ENCODE measurements at regions not wholly inside any gene's neighbourhood (a gene's known extent, or its start where the extent isn't known, plus 50 kb on each side); places are given as distances from the start of the nearest gene placed in this dataset.

DNA sequence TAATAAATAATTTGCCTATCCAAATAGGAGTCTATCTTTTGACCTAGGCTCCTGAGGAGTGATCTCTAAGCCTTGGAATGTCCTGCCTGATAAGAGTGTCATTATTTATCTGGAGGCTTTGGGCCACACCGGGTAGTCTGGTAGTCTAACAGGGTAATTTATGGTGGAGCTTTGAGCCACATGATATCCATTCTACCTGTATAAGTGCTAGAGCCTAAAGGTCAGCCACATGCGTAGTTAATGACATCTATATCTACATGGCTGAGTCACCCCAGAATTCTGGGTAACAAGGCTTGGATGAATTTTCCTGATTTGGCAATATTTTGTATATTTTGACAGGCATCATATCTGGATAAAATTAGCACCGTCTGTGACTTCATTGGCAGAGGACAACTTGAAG lies 681.4 kb downstream of the MCTP2 start:
- no peak for FAIRE-seq

DNA sequence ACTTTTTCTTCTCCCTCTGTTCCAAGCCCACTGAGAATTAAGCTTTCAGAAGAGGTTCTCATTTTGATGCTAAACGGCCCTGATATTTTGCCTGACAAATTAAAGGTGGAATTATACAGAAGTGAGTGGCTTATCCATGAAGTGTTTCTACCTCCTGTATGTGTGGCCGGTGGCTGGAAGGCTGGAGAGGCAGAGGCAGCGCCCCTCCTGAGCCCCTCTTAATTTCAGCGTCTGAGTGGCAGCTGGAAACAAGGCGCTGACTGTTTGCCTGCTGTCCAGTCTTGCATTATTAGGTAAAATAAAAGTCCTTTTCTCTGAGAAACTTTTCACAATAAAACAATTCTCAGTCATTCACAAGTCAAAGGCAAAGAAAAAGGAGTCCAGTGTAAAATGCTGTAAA lies 685.7 kb downstream of the MCTP2 start:
- no peaks in the 10 kb centered on the region for H3K36me3 ChIP-seq (ENCODE audit: control insufficient read depth in 2 of 2, extremely low read depth in 1 of 2, insufficient read depth in 2 of 2, low read length in 2 of 2)
- H3K4me3 ChIP-seq (ENCODE audit: control insufficient read depth in 2 of 3, extremely low read depth in 1 of 3, insufficient read depth in 2 of 3, low read depth in 1 of 3, low read length in 3 of 3): no peak overlapping the region
- no peak overlapping the region for H3K4me2 ChIP-seq (ENCODE audit: control insufficient read depth, extremely low read depth, insufficient read depth, low read depth, low read length)
- no peaks in the 10 kb centered on the region for H3K9me1 ChIP-seq (ENCODE audit: control insufficient read depth, extremely low read depth, insufficient read depth, low read length)
- no peak overlapping the region for H2AFZ ChIP-seq (ENCODE audit: control insufficient read depth, low read length)
- DNase-seq (ENCODE audit: low read depth, low spot score) (no peak), FAIRE-seq (no peak)
- H3K9ac ChIP-seq (ENCODE audit: control insufficient read depth, extremely low read depth, insufficient read depth, low read length): no peak overlapping the region
- no peak overlapping the region for H3K27ac ChIP-seq (ENCODE audit: control insufficient read depth, insufficient read depth, low read length)
- no peaks in the 10 kb centered on the region for H4K20me1 ChIP-seq (ENCODE audit: control insufficient read depth, extremely low read depth, insufficient read depth, low read length)
- dilution Hi-C loops (cut with MboI; ENCODE audit: extremely low pct_ligation_motif_present, low sequenced_read_pairs): no loop called here
- no peak for TF ChIP-seq EZH2 (IDR thresholded peaks at IDR 0.05; ENCODE audit: low read length)
- TF ChIP-seq, protein P1, sequence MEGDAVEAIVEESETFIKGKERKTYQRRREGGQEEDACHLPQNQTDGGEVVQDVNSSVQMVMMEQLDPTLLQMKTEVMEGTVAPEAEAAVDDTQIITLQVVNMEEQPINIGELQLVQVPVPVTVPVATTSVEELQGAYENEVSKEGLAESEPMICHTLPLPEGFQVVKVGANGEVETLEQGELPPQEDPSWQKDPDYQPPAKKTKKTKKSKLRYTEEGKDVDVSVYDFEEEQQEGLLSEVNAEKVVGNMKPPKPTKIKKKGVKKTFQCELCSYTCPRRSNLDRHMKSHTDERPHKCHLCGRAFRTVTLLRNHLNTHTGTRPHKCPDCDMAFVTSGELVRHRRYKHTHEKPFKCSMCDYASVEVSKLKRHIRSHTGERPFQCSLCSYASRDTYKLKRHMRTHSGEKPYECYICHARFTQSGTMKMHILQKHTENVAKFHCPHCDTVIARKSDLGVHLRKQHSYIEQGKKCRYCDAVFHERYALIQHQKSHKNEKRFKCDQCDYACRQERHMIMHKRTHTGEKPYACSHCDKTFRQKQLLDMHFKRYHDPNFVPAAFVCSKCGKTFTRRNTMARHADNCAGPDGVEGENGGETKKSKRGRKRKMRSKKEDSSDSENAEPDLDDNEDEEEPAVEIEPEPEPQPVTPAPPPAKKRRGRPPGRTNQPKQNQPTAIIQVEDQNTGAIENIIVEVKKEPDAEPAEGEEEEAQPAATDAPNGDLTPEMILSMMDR (optimal IDR thresholded peaks at IDR 0.05 in 1 of 3, IDR thresholded peaks at IDR 0.05 in 1 of 3, conservative IDR thresholded peaks at IDR 0.05 in 1 of 3; ENCODE audit: extremely low read depth in 1 of 3, insufficient read depth in 2 of 3, low read length in 3 of 3): no peak
- H3K9me3 ChIP-seq (ENCODE audit: control insufficient read depth, low read depth, low read length): no peaks in the 10 kb centered on the region
- H3K27me3 ChIP-seq (ENCODE audit: control insufficient read depth, extremely low read depth, insufficient read depth, low read length): no peaks in the 10 kb centered on the region
- H3K79me2 ChIP-seq (ENCODE audit: control insufficient read depth, insufficient read depth, low read length): no peaks in the 10 kb centered on the region
- no peaks in the 10 kb centered on the region for H3K4me1 ChIP-seq (ENCODE audit: control insufficient read depth, extremely low read depth, insufficient read depth, low read length)

More for the DNA sequence above, 681.4 kb downstream of the MCTP2 start:
- DNase-seq (ENCODE audit: low read depth, low spot score): no peak
- Histone ChIP-seq H3K4me1 (ENCODE audit: control insufficient read depth, extremely low read depth, insufficient read depth, low read length) (no peaks in the 10 kb centered on the region), H4K20me1 (ENCODE audit: control insufficient read depth, extremely low read depth, insufficient read depth, low read length) (no peaks in the 10 kb centered on the region), H3K9ac (ENCODE audit: control insufficient read depth, extremely low read depth, insufficient read depth, low read length) (no peak overlapping the region), H3K36me3 (ENCODE audit: control insufficient read depth in 2 of 2, extremely low read depth in 1 of 2, insufficient read depth in 2 of 2, low read length in 2 of 2) (no peaks in the 10 kb centered on the region), H3K27ac (ENCODE audit: control insufficient read depth, insufficient read depth, low read length) (no peak overlapping the region), H2AFZ (ENCODE audit: control insufficient read depth, low read length) (no peak overlapping the region), H3K9me1 (ENCODE audit: control insufficient read depth, extremely low read depth, insufficient read depth, low read length) (no peaks in the 10 kb centered on the region), H3K9me3 (ENCODE audit: control insufficient read depth, low read depth, low read length) (no peaks in the 10 kb centered on the region), H3K4me2 (ENCODE audit: control insufficient read depth, extremely low read depth, insufficient read depth, low read depth, low read length) (no peak overlapping the region), H3K79me2 (ENCODE audit: control insufficient read depth, insufficient read depth, low read length) (no peaks in the 10 kb centered on the region), H3K4me3 (ENCODE audit: control insufficient read depth in 2 of 3, extremely low read depth in 1 of 3, insufficient read depth in 2 of 3, low read depth in 1 of 3, low read length in 3 of 3) (no peak overlapping the region), H3K27me3 (ENCODE audit: control insufficient read depth, extremely low read depth, insufficient read depth, low read length) (no peaks in the 10 kb centered on the region)
- dilution Hi-C loops (cut with MboI; ENCODE audit: extremely low pct_ligation_motif_present, low sequenced_read_pairs): no loop called here
- TF ChIP-seq EZH2 (IDR thresholded peaks at IDR 0.05; ENCODE audit: low read length): no peak
- TF ChIP-seq, protein P1 (optimal IDR thresholded peaks at IDR 0.05 in 1 of 3, IDR thresholded peaks at IDR 0.05 in 1 of 3, conservative IDR thresholded peaks at IDR 0.05 in 1 of 3; ENCODE audit: extremely low read depth in 1 of 3, insufficient read depth in 2 of 3, low read length in 3 of 3): no peak

All from keratinocyte (primary cell).